Fibroblast of villous mesenchyme (primary cell): ENCODE measurements at regions not wholly inside any gene's neighbourhood (a gene's known extent, or its start where the extent isn't known, plus 50 kb on each side); places are given as distances from the start of the nearest gene placed in this dataset.

Source experiments
- DNase-seq: peaks from one replicate; pipeline ENCODE4 v3.0.0-alpha.2; 2010; ENCODE audit warnings: low read depth
- H3K4me3 ChIP-seq: 2 replicates; pipeline ENCODE4 v1.5.1; 2011; ENCODE audit warnings: low read depth, mild to moderate bottlenecking, low read length
- CTCF ChIP-seq: IDR thresholded peaks from 2 replicates; pipeline ENCODE4 v1.5.1; 2012; ENCODE audit warnings: low read depth, mild to moderate bottlenecking, low read length; ENCODE audit not compliant: insufficient read depth

- DNase-seq = no peak
- H3K4me3 ChIP-seq = no peak overlapping the region
- TF ChIP-seq CTCF = no peak
Measured at GRCh38 chr7:18320422-18320821, 175.1 kb upstream of the HDAC9 start.

GRCh38 chr7:18320971-18321567 is 174.5 kb upstream of the HDAC9 start:
- no peak overlapping the region for H3K4me3 ChIP-seq
- peak; percentile 66 for TF ChIP-seq CTCF
- DNase-seq = peak; percentile 52

GRCh38 chr7:18330548-18330947 is 165.0 kb upstream of the HDAC9 start:
- DNase-seq = no peak
- no peak overlapping the region for H3K4me3 ChIP-seq
- TF ChIP-seq CTCF = no peak

- H3K4me3 ChIP-seq = no peak overlapping the region
- no peak for DNase-seq
- TF ChIP-seq CTCF = no peak
Measured at GRCh38 chr7:18336626-18337025, 158.9 kb upstream of the HDAC9 start.

- TF ChIP-seq CTCF = no peak
- no peak for DNase-seq
- no peak overlapping the region for H3K4me3 ChIP-seq
Measured at GRCh38 chr7:18337048-18337809, 158.3 kb upstream of the HDAC9 start.

- no peak for TF ChIP-seq CTCF
- no peak for DNase-seq
- H3K4me3 ChIP-seq = no peak overlapping the region
Measured at GRCh38 chr7:18338910-18339523, 156.5 kb upstream of the HDAC9 start.
